22Rv1 (cell line): ENCODE measurements at regions not wholly inside any gene's neighbourhood (a gene's known extent, or its start where the extent isn't known, plus 50 kb on each side); places are given as distances from the start of the nearest gene placed in this dataset.

Experiments
- H3K27ac ChIP-seq: fragments of 450-650 bp; 2 replicates; pipeline ENCODE4 v1.5.1; 2017
- ZFX ChIP-seq: fragments of 450-650 bp; IDR thresholded peaks from 2 replicates; pipeline ENCODE4 v1.6.1; 2017; ENCODE audit warnings: antibody characterized with exemption, borderline replicate concordance
- TF ChIP-seq, protein P1 (sequence below): fragments of 450-650 bp; IDR thresholded peaks from 2 replicates; pipeline ENCODE4 v1.5.1; 2017; ENCODE audit warnings: mild to moderate bottlenecking

DNA sequence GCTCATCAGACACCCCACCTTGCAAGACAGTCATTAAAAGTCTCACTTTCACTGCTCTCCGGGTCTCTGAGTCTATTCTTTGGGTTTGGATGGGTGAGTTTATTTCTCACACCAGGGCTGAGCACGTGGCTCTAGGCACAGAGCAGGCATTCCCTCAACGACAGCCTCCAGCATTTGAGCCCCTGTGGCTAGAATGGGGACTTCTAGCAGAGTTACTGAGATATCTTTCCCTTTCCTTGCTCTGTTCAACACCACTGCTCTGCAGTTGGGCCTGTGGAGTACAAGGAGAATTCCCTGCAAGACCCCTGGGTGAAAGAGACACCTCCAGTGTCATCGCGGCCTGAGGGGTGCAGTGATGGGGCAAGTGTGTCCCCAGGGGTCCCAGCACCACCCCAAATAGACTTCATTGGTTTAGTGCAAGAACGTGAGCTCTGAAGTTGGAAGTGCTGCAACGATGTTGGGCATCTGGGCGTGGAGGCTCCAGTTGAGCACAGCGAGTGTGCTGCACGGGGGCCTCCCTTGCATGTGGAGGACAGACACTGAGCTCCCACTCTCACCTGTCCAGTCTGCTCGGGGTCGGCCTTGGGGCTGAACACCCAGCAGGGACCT, 184.1 kb upstream of the HS6ST1 start:
- TF ChIP-seq, protein P1, sequence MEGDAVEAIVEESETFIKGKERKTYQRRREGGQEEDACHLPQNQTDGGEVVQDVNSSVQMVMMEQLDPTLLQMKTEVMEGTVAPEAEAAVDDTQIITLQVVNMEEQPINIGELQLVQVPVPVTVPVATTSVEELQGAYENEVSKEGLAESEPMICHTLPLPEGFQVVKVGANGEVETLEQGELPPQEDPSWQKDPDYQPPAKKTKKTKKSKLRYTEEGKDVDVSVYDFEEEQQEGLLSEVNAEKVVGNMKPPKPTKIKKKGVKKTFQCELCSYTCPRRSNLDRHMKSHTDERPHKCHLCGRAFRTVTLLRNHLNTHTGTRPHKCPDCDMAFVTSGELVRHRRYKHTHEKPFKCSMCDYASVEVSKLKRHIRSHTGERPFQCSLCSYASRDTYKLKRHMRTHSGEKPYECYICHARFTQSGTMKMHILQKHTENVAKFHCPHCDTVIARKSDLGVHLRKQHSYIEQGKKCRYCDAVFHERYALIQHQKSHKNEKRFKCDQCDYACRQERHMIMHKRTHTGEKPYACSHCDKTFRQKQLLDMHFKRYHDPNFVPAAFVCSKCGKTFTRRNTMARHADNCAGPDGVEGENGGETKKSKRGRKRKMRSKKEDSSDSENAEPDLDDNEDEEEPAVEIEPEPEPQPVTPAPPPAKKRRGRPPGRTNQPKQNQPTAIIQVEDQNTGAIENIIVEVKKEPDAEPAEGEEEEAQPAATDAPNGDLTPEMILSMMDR = no peak
- TF ChIP-seq ZFX = no peak
- H3K27ac ChIP-seq = no peak overlapping the region

DNA sequence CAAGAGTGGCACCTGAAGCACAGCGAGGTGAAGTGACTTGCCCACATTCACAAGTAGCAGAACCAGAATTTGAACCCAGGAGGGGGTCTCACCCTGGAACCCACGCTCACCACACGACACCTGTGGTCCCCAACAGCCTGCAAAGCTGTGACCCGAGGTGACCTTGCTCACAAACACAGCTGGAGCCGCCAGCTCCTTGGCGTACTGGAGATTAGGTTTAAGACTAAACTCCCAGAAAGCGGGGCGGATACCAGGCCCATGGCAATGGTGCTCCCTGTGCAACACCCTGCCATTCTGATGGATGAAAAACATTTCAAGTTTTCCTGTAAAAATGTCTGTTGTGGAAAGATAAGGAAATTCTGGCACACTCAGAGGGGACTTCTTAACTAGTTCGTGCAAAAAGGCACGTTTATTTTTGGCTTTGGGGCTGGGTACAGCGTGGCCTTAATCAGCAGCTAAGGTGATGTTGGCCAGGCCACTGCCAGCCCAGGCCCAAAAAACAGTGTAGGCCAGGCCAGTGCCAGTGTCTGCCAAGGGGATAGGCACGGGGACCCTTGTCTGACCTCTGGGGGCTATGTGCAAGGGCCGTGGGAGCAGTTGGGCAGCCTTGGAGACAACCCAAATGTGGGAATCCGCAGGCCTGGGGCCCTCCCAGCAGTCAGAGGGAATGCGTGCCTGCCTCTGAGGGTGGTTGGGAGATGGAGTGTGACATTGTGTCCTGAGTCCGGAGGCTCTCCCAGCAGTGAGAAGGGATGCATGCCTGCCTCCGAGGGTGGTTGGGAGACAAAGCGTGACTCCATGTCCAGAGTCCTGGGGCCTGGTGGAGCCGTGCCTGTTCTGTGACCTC, 185.0 kb upstream of the HS6ST1 start:
- no peak overlapping the region for H3K27ac ChIP-seq
- TF ChIP-seq ZFX = no peak
- TF ChIP-seq, protein P1 = no peak

DNA sequence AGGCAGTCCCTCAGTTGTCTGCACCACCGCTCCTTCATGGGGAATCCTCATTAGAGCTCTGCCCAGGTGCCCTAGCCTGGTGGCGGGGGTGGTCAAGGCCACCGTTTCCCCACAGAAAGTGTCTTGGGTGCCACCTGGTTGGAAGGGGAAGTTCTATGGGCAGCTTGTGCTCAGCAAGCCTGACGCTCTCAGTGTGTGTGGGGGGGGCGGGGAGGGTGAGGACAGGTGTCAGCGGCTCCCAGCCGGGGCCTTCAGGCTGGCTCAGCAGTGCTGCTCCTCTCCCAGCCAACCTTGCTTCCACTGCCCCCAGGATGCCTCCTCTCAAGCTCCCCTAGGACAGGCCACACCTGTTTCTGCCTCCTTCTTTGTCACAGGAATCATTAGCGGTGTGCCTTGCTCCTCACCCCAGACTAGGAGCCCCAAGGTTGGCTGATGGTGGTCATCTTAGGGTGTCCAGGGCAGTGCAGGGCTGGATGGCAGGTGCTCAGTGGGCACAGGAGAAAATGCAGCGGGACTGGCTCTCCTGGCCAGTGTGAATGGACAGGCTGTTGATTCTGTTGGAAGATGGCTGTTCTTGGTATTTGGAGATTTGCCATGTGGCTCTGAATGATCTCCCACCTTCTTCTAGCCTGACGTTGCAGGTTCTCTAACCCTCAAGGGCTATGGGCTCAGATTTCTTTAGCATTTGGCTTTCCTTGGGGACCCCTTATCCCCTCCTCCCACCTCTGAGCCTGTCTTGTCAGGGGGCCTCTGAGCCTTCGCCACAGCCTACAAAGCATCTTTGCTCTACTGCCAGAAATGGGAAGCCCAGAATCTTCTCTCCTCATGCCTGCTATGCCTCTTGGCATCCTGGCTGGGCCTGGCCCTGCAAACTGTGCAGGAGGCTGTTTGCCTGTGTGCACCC, 185.8 kb upstream of the HS6ST1 start:
- H3K27ac ChIP-seq = no peak overlapping the region

DNA sequence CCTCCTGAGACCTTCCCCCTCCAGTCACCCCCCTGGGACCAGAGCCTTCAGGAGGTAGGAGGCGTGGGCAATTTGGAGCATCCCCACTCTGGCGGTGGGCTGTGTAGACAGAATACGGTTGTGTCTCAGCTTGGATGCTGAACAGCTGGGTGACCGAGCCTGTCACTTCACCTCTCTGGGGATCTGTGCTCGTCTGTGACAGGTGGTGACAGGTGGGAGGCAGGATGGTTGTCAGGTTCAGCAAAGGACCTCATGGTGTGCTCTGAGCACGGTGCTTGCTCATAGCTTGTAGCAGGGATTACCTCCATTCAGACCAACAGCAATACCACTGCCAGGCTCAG, 186.5 kb upstream of the HS6ST1 start:
- H3K27ac ChIP-seq = no peak overlapping the region
- TF ChIP-seq ZFX = no peak
- TF ChIP-seq, protein P1 = no peak

More for the DNA sequence above, 185.8 kb upstream of the HS6ST1 start:
- TF ChIP-seq, protein P1 = no peak
- no peak for TF ChIP-seq ZFX

DNA sequence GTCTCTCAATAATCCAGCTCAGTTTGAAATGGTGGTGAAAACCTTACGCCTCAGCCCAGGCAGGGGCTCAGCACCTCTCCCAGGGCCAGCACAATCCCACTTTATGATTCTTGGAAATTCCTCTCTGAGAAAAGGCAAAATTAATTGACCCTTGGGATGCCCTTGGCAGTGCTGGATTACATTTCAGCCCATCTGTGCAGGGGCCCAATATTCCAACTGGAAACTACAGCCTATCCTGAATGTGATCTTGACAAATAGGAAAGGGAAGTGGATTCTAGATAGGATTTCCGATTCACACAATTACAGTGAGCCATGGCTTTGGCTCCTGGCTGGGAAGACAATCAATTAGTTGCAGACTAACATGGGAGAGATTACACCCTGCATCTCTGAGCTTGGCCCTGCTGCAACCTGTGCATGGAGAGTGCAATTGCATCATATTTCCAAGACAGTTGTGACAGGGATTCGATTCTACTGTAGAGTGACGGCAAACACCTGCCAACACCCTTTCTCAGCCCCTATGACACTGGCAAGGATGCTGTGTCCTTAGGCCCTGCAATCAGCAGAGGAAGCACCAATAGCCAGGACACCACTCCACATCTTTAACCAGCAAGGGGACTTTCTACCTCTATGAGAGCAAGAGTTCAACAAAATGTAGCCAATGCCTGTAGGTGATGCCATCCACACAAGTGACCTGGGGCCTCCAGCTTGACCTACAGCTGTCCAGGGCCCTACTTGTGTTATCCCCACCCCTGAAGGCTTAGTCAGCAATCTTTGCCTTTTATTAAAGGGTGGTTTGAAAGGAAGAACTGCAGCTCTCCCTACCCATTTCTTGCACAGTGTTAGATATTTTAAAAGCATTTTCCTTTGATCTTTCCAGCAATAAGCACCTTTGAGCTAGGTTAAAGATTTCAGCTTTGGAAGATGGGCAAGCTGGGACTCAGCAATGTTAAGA, 187.2 kb upstream of the HS6ST1 start:
- no peak for TF ChIP-seq ZFX
- TF ChIP-seq, protein P1 = no peak
- no peak overlapping the region for H3K27ac ChIP-seq

DNA sequence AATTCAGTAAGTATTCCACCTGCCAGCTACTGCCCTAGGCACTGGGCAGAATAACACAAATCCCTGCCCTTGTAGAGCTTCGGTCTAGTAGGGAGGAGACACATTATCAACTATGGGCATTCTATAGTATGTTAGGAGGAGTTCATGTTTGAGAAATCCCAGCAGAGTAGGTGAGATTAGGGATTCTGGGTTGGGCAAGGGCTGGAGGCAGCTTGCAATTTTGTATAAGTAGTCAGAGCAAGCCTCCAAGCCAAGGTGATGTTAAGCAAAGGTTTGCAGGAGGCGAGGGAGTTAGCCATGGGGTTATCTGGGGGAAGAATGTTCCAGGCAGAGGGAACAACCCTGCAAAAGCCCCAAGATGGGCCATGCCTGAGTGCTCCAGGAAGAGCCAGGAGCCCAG, 187.9 kb upstream of the HS6ST1 start:
- TF ChIP-seq, protein P1 = no peak
- no peak for TF ChIP-seq ZFX

More for the DNA sequence above, 187.9 kb upstream of the HS6ST1 start:
- no peak overlapping the region for H3K27ac ChIP-seq
